HepG2 (cell line): ENCODE measurements at regions not wholly inside any gene's neighbourhood (a gene's known extent, or its start where the extent isn't known, plus 50 kb on each side); places are given as distances from the start of the nearest gene placed in this dataset.

ENCODE experiments used
- AGO1 ChIP-seq: fragments of 200-400 bp; formaldehyde crosslinking; IDR thresholded peaks from 2 replicates; pipeline ENCODE4 v1.6.1; 2017; ENCODE audit warnings: mild to moderate bottlenecking, low read depth, low read length, moderate library complexity; ENCODE audit not compliant: poor library complexity, severe bottlenecking
- CBX1 ChIP-seq: IDR thresholded peaks from one replicate; pipeline ENCODE4 v1.6.1; 2016; ENCODE audit warnings: antibody characterized with exemption, low read depth
- ELF3 ChIP-seq: IDR thresholded peaks from 2 replicates; pipeline ENCODE4 v1.6.1; 2016; ENCODE audit warnings: missing genetic modification reagents, missing compliant biosample characterization
- FOXO1 ChIP-seq: sonication (generic); formaldehyde crosslinking; IDR thresholded peaks from 2 replicates; pipeline ENCODE4 v1.4.0; 2020; ENCODE audit warnings: missing genetic modification reagents
- KLF13 ChIP-seq: sonication (generic); formaldehyde crosslinking; IDR thresholded peaks from 2 replicates; pipeline ENCODE4 v1.4.0; 2020; ENCODE audit warnings: mild to moderate bottlenecking, missing genetic modification reagents
- MATR3 ChIP-seq: sonication (generic); formaldehyde crosslinking; IDR thresholded peaks from 2 replicates; pipeline ENCODE4 v1.4.0; 2020; ENCODE audit warnings: missing genetic modification reagents
- MED1 ChIP-seq: sonication (generic); formaldehyde crosslinking; IDR thresholded peaks from 2 replicates; pipeline ENCODE4 v1.4.0; 2020; ENCODE audit warnings: missing genetic modification reagents
- PHF5A ChIP-seq: IDR thresholded peaks from one replicate; pipeline ENCODE4 v1.6.1; 2018; ENCODE audit warnings: low read depth, missing genetic modification reagents; ENCODE audit not compliant: unreplicated experiment
- RCOR2 ChIP-seq: IDR thresholded peaks from 2 replicates; pipeline ENCODE4 v1.6.1; 2016; ENCODE audit warnings: missing biosample characterization, missing genetic modification reagents
- ZC3H4 ChIP-seq: sonication (generic); formaldehyde crosslinking; IDR thresholded peaks from 2 replicates; pipeline ENCODE4 v1.4.0; 2020; ENCODE audit warnings: missing genetic modification reagents, borderline replicate concordance
- ZFP41 ChIP-seq: sonication (generic); formaldehyde crosslinking; IDR thresholded peaks from 2 replicates; pipeline ENCODE4 v1.4.0; 2020; ENCODE audit warnings: mild to moderate bottlenecking, missing genetic modification reagents, borderline replicate concordance
- ZNF549 ChIP-seq: sonication (generic); formaldehyde crosslinking; IDR thresholded peaks from 2 replicates; pipeline ENCODE4 v1.5.0; 2020; ENCODE audit warnings: missing genetic modification reagents
- ZNF589 ChIP-seq: sonication (generic); formaldehyde crosslinking; conservative IDR thresholded peaks from 2 replicates; pipeline ENCODE4 v1.8.0; 2022; ENCODE audit warnings: mild to moderate bottlenecking, moderate library complexity, missing genetic modification reagents
- ZNF761 ChIP-seq: sonication (generic); formaldehyde crosslinking; conservative IDR thresholded peaks from 2 replicates; pipeline ENCODE4 v1.4.0; 2020; ENCODE audit warnings: mild to moderate bottlenecking, missing genetic modification reagents
- ZSCAN22 ChIP-seq: sonication (generic); formaldehyde crosslinking; IDR thresholded peaks from 2 replicates; pipeline ENCODE4 v1.4.0; 2020; ENCODE audit warnings: mild to moderate bottlenecking, missing genetic modification reagents
- ZSCAN30 ChIP-seq: sonication (generic); formaldehyde crosslinking; IDR thresholded peaks from 2 replicates; pipeline ENCODE4 v1.5.0; 2020; ENCODE audit warnings: mild to moderate bottlenecking, missing genetic modification reagents
- TF ChIP-seq, protein P1 (sequence below): sonication (generic); formaldehyde crosslinking; IDR thresholded peaks from 2 replicates; pipeline ENCODE4 v1.4.0; 2020; ENCODE audit warnings: low read depth, mild to moderate bottlenecking, missing genetic modification reagents
- TF ChIP-seq, protein P2 (sequence below): sonication (generic); formaldehyde crosslinking; IDR thresholded peaks from 2 replicates; pipeline ENCODE4 v1.4.0; 2020; ENCODE audit warnings: missing genetic modification reagents
- TF ChIP-seq, protein P3 (sequence below): sonication (generic); formaldehyde crosslinking; IDR thresholded peaks from 2 replicates; pipeline ENCODE4 v1.5.1; 2020; ENCODE audit warnings: missing genetic modification reagents, mild to moderate bottlenecking, borderline replicate concordance
- TF ChIP-seq, protein P4 (sequence below): sonication (generic); formaldehyde crosslinking; conservative IDR thresholded peaks from 2 replicates; pipeline ENCODE4 v1.4.0; 2020; ENCODE audit warnings: missing genetic modification reagents
- TF ChIP-seq, protein P5 (sequence below): fragments of 450-650 bp; IDR thresholded peaks from 2 replicates; pipeline ENCODE4 v1.6.1; 2017
- TF ChIP-seq, protein P6 (sequence below): IDR thresholded peaks from 2 replicates; pipeline ENCODE4 v1.6.1; 2018; ENCODE audit warnings: missing genetic modification reagents, mild to moderate bottlenecking, missing compliant biosample characterization

DNA sequence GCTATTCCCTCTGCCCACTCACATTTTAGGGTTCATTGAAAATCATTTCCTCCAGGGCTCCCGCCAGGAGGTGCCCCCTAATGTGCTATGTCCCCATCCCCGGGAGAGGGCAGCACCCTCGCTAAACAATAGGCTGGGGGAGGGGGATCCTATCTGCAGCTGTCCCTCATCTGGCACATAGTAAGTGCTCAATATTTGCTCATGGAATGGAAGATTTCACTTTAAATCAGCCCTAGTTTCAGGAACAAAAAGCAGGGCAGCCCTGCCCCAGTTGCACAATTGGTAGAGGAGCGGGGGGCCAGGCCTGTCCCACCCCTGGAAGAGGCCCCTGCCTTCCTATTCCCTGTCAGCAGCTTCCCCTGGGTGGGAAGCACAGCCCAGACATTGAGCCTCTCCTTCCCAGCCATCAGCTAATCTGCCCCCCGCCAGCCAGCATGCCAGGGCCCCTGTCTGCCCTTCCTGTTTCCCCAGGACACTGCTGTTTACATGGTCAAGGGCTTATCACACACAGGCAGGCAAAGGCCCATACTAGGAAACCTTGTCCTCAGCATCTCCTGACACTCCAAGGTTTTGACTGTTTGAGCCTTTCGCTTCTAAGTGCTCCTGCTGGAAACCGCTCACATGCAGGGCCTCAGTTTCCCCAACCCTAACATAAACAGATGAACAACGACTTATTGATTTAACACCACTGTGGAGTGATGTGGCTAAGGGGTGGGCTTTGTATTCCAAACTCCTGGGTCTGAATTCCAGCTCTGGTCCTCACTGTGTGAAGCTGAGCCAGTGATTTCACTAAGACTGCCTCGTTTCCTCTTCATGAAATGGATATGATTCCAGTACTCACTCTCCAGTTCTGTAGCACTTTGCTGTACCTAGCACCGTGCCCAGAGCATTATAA lies 130.7 kb upstream of the ZMIZ1 start (continued):
- TF ChIP-seq ZNF589 (CRISPR knock-in tag) (no peak), CBX1 (no peak), ZC3H4 (CRISPR knock-in tag) (no peak), FOXO1 (CRISPR knock-in tag) (peak; percentile 80), PHF5A (CRISPR knock-in tag) (no peak), MED1 (CRISPR knock-in tag) (peak; percentile 51; the same call in 1 of the 2 replicates), ZSCAN22 (CRISPR knock-in tag) (no peak), AGO1 (no peak), ZSCAN30 (CRISPR knock-in tag) (no peak), ZNF549 (CRISPR knock-in tag) (no peak), ELF3 (CRISPR knock-in tag) (peak; percentile 70), RCOR2 (CRISPR knock-in tag) (no peak; the same call in 1 of the 2 replicates), MATR3 (CRISPR knock-in tag) (no peak), ZNF761 (no peak), KLF13 (CRISPR knock-in tag) (no peak), ZFP41 (no peak)
- TF ChIP-seq, protein P1, sequence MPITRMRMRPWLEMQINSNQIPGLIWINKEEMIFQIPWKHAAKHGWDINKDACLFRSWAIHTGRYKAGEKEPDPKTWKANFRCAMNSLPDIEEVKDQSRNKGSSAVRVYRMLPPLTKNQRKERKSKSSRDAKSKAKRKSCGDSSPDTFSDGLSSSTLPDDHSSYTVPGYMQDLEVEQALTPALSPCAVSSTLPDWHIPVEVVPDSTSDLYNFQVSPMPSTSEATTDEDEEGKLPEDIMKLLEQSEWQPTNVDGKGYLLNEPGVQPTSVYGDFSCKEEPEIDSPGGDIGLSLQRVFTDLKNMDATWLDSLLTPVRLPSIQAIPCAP (CRISPR knock-in tag) = no peak
- TF ChIP-seq, protein P2, sequence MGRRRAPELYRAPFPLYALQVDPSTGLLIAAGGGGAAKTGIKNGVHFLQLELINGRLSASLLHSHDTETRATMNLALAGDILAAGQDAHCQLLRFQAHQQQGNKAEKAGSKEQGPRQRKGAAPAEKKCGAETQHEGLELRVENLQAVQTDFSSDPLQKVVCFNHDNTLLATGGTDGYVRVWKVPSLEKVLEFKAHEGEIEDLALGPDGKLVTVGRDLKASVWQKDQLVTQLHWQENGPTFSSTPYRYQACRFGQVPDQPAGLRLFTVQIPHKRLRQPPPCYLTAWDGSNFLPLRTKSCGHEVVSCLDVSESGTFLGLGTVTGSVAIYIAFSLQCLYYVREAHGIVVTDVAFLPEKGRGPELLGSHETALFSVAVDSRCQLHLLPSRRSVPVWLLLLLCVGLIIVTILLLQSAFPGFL = no peak
- TF ChIP-seq, protein P3, sequence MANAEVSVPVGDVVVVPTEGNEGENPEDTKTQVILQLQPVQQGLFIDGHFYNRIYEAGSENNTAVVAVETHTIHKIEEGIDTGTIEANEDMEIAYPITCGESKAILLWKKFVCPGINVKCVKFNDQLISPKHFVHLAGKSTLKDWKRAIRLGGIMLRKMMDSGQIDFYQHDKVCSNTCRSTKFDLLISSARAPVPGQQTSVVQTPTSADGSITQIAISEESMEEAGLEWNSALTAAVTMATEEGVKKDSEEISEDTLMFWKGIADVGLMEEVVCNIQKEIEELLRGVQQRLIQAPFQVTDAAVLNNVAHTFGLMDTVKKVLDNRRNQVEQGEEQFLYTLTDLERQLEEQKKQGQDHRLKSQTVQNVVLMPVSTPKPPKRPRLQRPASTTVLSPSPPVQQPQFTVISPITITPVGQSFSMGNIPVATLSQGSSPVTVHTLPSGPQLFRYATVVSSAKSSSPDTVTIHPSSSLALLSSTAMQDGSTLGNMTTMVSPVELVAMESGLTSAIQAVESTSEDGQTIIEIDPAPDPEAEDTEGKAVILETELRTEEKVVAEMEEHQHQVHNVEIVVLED = no peak
- TF ChIP-seq, protein P4, sequence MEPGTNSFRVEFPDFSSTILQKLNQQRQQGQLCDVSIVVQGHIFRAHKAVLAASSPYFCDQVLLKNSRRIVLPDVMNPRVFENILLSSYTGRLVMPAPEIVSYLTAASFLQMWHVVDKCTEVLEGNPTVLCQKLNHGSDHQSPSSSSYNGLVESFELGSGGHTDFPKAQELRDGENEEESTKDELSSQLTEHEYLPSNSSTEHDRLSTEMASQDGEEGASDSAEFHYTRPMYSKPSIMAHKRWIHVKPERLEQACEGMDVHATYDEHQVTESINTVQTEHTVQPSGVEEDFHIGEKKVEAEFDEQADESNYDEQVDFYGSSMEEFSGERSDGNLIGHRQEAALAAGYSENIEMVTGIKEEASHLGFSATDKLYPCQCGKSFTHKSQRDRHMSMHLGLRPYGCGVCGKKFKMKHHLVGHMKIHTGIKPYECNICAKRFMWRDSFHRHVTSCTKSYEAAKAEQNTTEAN (CRISPR knock-in tag) = no peak
- TF ChIP-seq, protein P5, sequence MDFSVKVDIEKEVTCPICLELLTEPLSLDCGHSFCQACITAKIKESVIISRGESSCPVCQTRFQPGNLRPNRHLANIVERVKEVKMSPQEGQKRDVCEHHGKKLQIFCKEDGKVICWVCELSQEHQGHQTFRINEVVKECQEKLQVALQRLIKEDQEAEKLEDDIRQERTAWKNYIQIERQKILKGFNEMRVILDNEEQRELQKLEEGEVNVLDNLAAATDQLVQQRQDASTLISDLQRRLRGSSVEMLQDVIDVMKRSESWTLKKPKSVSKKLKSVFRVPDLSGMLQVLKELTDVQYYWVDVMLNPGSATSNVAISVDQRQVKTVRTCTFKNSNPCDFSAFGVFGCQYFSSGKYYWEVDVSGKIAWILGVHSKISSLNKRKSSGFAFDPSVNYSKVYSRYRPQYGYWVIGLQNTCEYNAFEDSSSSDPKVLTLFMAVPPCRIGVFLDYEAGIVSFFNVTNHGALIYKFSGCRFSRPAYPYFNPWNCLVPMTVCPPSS = no peak
- TF ChIP-seq, protein P6, sequence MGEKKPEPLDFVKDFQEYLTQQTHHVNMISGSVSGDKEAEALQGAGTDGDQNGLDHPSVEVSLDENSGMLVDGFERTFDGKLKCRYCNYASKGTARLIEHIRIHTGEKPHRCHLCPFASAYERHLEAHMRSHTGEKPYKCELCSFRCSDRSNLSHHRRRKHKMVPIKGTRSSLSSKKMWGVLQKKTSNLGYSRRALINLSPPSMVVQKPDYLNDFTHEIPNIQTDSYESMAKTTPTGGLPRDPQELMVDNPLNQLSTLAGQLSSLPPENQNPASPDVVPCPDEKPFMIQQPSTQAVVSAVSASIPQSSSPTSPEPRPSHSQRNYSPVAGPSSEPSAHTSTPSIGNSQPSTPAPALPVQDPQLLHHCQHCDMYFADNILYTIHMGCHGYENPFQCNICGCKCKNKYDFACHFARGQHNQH = 0 out of 2 replicates have a peak, but pooled peaks have one; percentile 41
